ENCODE measurements at regions not wholly inside any gene's neighbourhood (a gene's known extent, or its start where the extent isn't known, plus 50 kb on each side); places are given as distances from the start of the nearest gene placed in this dataset.

- Histone ChIP-seq H2AFZ (ENCODE audit: low read length) (no peak overlapping the region), H3K9ac (replicated peaks in 1 of 4; ENCODE audit: extremely low read depth in 1 of 4, low read depth in 3 of 4, low read length in 3 of 4) (no peak overlapping the region), H3K9me3 (ENCODE audit: insufficient read depth in 2 of 2, low read depth in 1 of 2, low read length in 1 of 2) (no peaks in the 10 kb centered on the region), H3K23me2 (ENCODE audit: low read depth, low read length) (no peaks in the 10 kb centered on the region), H3K4me2 (ENCODE audit: insufficient read depth in 1 of 2, low read depth in 2 of 2, low read length in 2 of 2) (no peak overlapping the region), H3K27ac (ENCODE audit: low read depth, low read length) (no peak overlapping the region), H4K5ac (ENCODE audit: insufficient read length, low read depth, low read length) (no peak overlapping the region), H2BK15ac (ENCODE audit: low read length) (peak overlapping the region; percentile 46; the same call in 1 of the 2 replicates), H3K79me2 (ENCODE audit: control insufficient read depth in 1 of 2, insufficient read depth in 2 of 2, low read length in 2 of 2) (no peaks in the 10 kb centered on the region), H2AK5ac (ENCODE audit: low read depth, low read length) (no peak overlapping the region), H3K36me3 (ENCODE audit: control insufficient read depth in 2 of 4, insufficient read depth in 4 of 4, low read length in 3 of 4) (no peaks in the 10 kb centered on the region), H2BK20ac (ENCODE audit: low read length) (no peak overlapping the region), H4K91ac (replicated peaks; ENCODE audit: insufficient read length, low read length) (no peak overlapping the region), H3K4me1 (replicated peaks in 1 of 4; ENCODE audit: control insufficient read depth in 3 of 4, insufficient read depth in 4 of 4, low read length in 3 of 4) (no peaks in the 10 kb centered on the region), H2BK120ac (replicated peaks; ENCODE audit: low read depth, low read length) (no peak overlapping the region), H3K23ac (ENCODE audit: insufficient read length) (no peak overlapping the region), H4K8ac (ENCODE audit: extremely low read depth, insufficient read depth, low read length) (peak overlapping the region; percentile 57; the same call in 1 of the 2 replicates), H2BK12ac (ENCODE audit: low read depth, low read length) (no peak overlapping the region), H3K27me3 (replicated peaks in 1 of 4; ENCODE audit: control insufficient read depth in 3 of 4, extremely low read depth in 1 of 4, insufficient read depth in 3 of 4, low read length in 3 of 4) (no peaks in the 10 kb centered on the region), H3K79me1 (ENCODE audit: low read depth, low read length) (no peaks in the 10 kb centered on the region), H3K14ac (ENCODE audit: insufficient read length) (no peak overlapping the region), H3K18ac (ENCODE audit: extremely low read depth, low read length) (no peak overlapping the region), H4K20me1 (replicated peaks in 1 of 2; ENCODE audit: control insufficient read depth in 1 of 2, insufficient read depth in 2 of 2, low read length in 2 of 2) (no peaks in the 10 kb centered on the region), H3K4ac (replicated peaks; ENCODE audit: insufficient read length, low read depth, low read length) (no peak overlapping the region), H2BK5ac (ENCODE audit: low read depth, low read length) (no peak overlapping the region), H3K4me3 (ENCODE audit: extremely low read depth in 1 of 4, insufficient read depth in 2 of 4, low read depth in 3 of 4, low read length in 4 of 4) (no peak overlapping the region), H3K56ac (replicated peaks; ENCODE audit: insufficient read length, low read depth, low read length) (no peak overlapping the region)
- no peak for TF ChIP-seq TAF1 (IDR thresholded peaks at IDR 0.05; ENCODE audit: low read depth, low read length)
- 0 out of 2 replicates have a peak, but pooled peaks have one; percentile 12 for TF ChIP-seq MAX (IDR thresholded peaks at IDR 0.05)
- no peak for TF ChIP-seq POLR2AphosphoS5 (IDR thresholded peaks at IDR 0.05; ENCODE audit: low read depth, low read length)
- 87% methylated on average over 2 of the region's 2 CpGs; no CpG with 5 or more reads in 1 of the 2 experiments for WGBS, 2 experiments (ENCODE audit: extremely low coverage in 1 of 2, insufficient coverage in 1 of 2, insufficient read length in 1 of 2, insufficient replicate concordance in 2 of 2, low coverage in 1 of 2, low lambda C conversion rate in 2 of 2, missing lambda C conversion rate in 1 of 2)
- ChIA-PET POLR2A (ENCODE audit: partially characterized antibody) (no interaction called here), CTCF (ENCODE audit: partially characterized antibody) (no interaction called here)
- DNase-seq (ENCODE audit: low read depth in 1 of 2, low spot score in 2 of 2) (no peak), FAIRE-seq (no peak)
Observed at GRCh38 chr2:57126410-57126809, 920.2 kb upstream of the VRK2 start.

All from H1 (cell line).